ENCODE measurements at regions not wholly inside any gene's neighbourhood (a gene's known extent, or its start where the extent isn't known, plus 50 kb on each side); places are given as distances from the start of the nearest gene placed in this dataset.

- TF ChIP-seq FOSL1 (tag; conservative IDR thresholded peaks at IDR 0.05) (peak; percentile 55; the same call in 1 of the 2 replicates), JUND (IDR thresholded peaks at IDR 0.05; ENCODE audit: borderline replicate concordance, low read depth, low read length) (peak; percentile 38; the same call in 1 of the 2 replicates), JUND (tag; IDR thresholded peaks at IDR 0.05; ENCODE audit: borderline replicate concordance, low read depth, low read length) (peak; percentile 52; the same call in 1 of the 3 replicates), ATF3 (IDR thresholded peaks at IDR 0.05) (0 out of 2 replicates have a peak, but pooled peaks have one; percentile 19), ATF3 (CRISPR knock-in tag; conservative IDR thresholded peaks at IDR 0.05) (no peak), ZC3H4 (CRISPR knock-in tag; IDR thresholded peaks at IDR 0.05; ENCODE audit: borderline replicate concordance) (no peak), NFE2 (IDR thresholded peaks at IDR 0.05; ENCODE audit: low read depth) (0 out of 2 replicates have a peak, but pooled peaks have one; percentile 27)
- ChIA-PET POLR2A (interaction anchor here (0.7 kb wide), 1 partner anchor 18 kb away, joined by 3 read pairs; no protein-coding TSS in a partner anchor), CTCF (ENCODE audit: low intra/inter-chr PET ratio) (no interaction called here)
Measured at GRCh38 chr10:31599626-31600504, 280.8 kb downstream of the ZEB1 start.

More at GRCh38 chr10:31599626-31600504, 280.8 kb downstream of the ZEB1 start:
- no peak overlapping the region for H3K27ac ChIP-seq (ENCODE audit: extremely low read depth, low read depth, low read length)
- no peaks in the 10 kb centered on the region for H3K79me2 ChIP-seq (ENCODE audit: control insufficient read depth, insufficient read depth, low read length)
- H3K27me3 ChIP-seq (ENCODE audit: control insufficient read depth in 2 of 2, insufficient read depth in 2 of 2, low read length in 2 of 2), result no peaks in the 10 kb centered on the region
- H3K9me1 ChIP-seq (ENCODE audit: control insufficient read depth, insufficient read depth, low read length), result no peaks in the 10 kb centered on the region
- H3K9me3 ChIP-seq (replicated peaks; ENCODE audit: control insufficient read depth, insufficient read depth, low read depth, low read length), result no peaks in the 10 kb centered on the region; the same call in 1 of the 2 replicates
- intact Hi-C loops (cut with micrococcal nuclease), result no loop called here
- in situ Hi-C loops (cut with MboI), result no loop called here
- no peak overlapping the region for H3K4me3 ChIP-seq
- H4K20me1 ChIP-seq (replicated peaks; ENCODE audit: control insufficient read depth, insufficient read depth, low read length), result no peaks in the 10 kb centered on the region
- H3K4me1 ChIP-seq (replicated peaks in 1 of 2; ENCODE audit: control insufficient read depth in 2 of 2, insufficient read depth in 2 of 2, low read length in 2 of 2), result peaks cover 0 to 13% of the 10 kb centered on the region in 2 experiments; a peak in 3 of 5 replicates
- H3K9ac ChIP-seq (ENCODE audit: insufficient read depth in 1 of 2, low read depth in 2 of 2, low read length in 2 of 2), result no peak overlapping the region
- H3K4me2 ChIP-seq (ENCODE audit: insufficient read depth, low read length), result no peak overlapping the region; the same call in 1 of the 2 replicates
- DNase-seq (ENCODE audit: extremely low read depth in 1 of 4, low spot score in 3 of 4) (peak in 1 of 4 experiments; percentile 9), FAIRE-seq (peak; percentile 19), ATAC-seq (no peak)
- peak overlapping the region; percentile 2; the same call in 1 of the 2 replicates for H2AFZ ChIP-seq (ENCODE audit: low read depth, low read length)
- WGBS (ENCODE audit: insufficient coverage, low coverage, missing lambda C conversion rate), result 2% methylated on average over 9 of the region's 9 CpGs
- no peaks in the 10 kb centered on the region for H3K36me3 ChIP-seq (ENCODE audit: control insufficient read depth, insufficient read depth, low read length)
- BruUV-seq (replicated peaks), result no TSS peak
